HG03103 (cell line): ENCODE measurements at regions not wholly inside any gene's neighbourhood (a gene's known extent, or its start where the extent isn't known, plus 50 kb on each side); places are given as distances from the start of the nearest gene placed in this dataset.

Source experiments
- ATAC-seq: cut with Tn5 transposase; IDR thresholded peaks from one replicate; pipeline ENCODE4 v1.9.1; 2021; ENCODE audit warnings: low read depth; ENCODE audit not compliant: unreplicated experiment

DNA sequence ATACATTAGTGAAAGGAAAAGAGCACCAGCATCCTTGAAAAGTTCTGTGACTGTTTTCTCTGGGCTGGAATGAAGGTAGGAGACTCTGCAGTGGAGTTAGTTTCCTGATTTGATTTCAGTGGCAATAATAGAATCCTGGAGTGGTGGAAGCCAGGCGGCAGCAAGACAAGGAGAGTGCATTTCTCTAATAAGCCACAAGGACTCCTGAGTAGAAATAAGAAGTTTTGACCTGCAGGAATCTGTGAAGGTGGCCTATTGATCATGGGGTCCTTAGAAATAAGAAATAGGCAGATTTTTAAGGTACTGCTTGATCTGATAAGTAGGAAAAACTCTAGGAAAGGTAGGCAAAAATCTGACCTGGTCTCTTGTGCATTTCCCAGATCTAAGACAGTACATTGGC is 68.4 kb upstream of the ELOVL5 start:
- no peak for ATAC-seq

DNA sequence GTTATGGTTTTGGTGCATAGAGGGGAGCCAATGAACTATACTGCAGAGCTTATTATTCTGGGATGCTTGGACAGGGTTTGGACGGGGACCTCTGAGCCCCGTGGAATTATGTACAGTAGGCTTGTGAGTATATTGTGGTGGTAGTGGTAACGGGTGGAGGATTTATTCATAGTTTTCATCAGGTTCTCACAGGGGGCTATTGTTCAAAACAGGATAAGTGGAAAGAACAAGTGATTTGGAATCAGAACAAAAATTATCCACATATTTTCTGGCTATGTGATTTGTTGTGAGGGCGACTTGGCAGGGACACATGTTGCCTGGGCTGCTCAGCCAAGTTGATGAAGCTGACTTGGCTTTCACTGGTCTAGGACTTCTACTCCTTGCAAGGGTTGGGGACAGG is 64.6 kb upstream of the ELOVL5 start:
- no peak for ATAC-seq

DNA sequence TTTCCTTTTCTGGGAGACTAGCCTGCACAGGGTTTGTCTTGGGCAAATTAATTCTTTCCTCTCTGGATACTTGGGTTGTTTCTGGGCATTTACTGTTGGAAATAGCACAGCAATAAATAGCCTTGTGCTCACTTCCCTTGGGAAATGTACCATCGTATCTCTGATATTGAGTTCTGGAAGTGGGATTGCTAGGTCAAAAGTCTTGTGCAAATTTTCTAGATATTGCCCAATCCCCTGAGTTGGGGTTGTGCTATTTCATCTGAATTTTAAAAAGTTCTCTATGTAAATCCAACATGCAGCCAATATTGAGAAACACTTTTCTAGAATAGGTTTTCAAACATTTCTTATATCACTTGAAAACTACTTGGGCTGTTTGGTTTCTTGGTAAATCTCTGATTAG is 64.0 kb upstream of the ELOVL5 start:
- ATAC-seq, result no peak

DNA sequence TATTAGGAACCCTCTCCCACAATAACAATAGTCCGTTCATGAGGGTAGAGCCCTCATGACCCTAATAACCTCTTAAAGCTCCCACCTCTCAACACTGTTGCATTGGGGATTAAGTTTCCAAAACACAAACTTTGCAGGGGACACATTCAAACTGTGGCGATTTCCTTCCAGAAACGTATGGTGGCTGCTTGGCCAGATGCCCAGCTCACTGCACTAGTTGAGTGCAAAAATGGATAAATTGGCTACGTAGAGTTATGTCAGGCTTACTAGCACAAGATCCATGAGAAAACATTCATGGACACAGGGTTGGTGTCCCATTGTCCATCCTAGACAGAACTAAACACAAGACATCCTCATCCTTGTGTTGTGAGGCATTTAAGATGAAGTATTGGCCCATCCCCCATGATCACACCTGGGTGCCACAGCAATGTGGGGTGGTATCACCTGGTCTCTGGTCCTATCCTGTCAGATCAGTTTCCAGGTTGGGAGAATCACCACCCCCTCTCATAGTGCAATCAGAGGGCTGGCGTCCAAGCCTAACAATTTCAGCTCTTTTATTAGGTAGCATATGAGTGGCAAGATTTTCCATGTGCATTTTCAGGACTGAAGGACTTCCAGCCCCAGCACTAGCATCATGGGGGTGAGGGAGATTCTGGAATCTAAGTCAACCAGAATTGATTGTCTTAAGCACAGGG is 63.4 kb upstream of the ELOVL5 start:
- no peak for ATAC-seq

DNA sequence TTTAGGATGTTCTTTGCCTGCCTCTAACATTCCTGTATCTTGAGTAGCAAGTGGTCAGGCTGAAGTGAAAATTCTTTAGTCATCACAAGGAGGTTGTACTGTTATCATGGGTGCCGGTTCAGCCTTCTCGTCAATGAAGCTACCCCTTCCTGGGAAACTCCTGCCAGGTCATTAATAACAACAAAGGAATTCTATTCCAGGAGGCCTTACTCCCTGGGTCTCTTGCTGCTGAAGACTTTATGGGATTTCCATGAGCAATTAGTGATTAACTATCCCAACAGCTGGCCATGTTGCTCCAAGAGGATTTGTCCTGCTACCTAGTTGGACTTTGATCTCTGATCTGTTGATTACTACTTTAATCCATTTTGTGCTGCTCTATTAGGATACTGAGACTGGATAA is 62.7 kb upstream of the ELOVL5 start:
- no peak for ATAC-seq

DNA sequence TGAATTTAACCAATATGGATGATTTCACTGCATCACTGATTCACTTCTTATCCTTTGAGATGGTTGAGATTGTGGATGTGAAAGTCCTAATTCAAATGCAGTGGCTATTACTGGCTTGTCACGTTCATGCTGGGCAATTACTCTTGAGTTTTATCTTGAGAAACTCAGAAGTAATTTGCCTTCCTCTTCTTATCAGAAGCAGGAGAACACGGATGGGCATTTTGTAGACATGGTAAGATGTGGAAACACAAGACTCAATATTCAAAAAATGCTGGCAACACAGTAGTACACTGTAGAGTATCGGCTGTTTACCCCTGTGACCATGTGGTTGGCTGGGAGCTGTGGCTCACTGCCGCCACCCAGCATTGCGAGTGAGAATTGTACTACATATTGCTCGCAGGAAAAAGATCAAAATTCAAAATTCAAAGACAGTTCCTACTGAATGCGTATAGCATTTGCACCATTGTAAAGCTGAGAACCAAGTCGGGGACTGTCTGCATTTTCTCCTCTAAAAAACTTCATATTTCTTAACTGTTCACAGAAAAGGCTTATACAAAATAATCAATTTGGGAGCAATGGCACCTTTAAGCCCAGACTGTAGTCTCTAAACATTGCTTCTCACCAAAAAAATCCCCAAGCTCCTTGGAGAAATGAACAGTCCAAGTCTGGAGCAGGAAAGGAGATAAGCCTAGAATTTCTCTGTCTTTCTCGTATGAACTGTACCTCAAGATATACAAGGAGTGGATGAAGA is 61.9 kb upstream of the ELOVL5 start:
- peak; percentile 98 for ATAC-seq

DNA sequence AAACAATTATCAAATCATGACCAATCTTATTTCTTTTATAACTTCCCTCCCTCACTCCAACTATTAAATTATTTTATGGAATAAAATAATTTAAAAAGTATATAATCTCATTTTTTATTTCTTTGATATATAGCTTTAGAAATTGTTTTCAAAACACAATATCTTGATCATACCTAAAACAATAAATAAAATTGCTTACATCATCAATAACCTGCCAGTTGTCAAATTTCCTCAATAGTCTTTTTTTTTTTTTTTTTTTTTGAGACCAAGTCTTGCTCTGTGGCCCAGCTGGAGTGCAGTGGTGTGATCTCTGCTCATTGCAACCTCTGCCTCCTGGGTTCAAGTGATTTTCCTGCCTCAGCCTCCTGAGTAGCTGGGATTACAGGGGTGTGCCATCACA is 60.1 kb upstream of the ELOVL5 start:
- ATAC-seq, result no peak

DNA sequence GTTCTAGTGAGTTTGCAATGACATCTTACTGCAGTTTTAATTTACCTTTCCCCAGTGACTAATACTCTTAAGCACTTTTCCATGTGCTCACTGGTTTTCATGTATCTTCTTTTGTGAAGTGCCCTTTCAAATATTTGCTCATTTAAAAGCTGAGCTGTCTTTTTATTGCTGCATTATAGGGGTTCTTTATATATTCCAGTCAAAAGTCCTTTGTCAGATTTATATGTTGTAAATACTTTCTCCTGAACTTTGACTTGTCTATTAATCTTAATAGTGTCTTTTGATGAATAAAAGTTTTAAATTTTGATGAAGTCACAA is 50.2 kb upstream of the ELOVL5 start:
- ATAC-seq, result no peak

DNA sequence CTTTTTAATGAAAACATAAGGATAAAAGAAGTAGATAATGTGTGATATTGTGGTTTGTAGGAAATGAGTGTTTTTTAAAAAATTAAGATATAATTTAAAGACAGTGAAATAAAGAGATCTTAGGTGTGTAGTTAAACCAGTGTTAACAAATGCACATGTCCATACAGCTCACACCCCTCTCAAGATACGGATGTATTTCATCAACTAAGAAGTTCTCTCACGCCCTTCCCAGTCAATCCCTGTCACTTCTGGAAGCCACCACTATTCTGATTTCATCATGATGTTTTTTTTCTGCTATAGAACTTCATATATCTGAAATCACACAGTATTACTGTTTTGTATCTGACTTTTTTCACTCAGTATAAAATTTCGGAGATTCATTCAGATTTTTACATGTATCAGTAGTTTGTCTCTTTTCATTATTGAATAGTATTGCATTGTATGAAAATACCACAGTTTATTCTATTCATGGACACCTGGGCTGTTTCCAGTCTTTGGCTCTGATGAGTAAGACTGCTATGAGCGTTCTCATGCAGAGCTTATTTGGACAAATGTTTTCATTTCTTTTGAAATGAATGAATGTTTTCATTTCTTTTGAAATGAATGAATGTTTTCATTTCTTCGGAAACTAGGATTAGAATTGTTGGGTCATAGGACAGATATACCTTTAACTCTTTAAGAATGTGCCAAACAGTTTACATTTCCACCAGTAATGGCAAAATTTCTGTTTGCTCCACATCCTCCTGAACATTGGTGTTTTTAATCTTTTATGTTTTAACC is 49.7 kb upstream of the ELOVL5 start:
- no peak for ATAC-seq
